Skeletal muscle tissue (tissue), 3 donors: ENCODE measurements at regions not wholly inside any gene's neighbourhood (a gene's known extent, or its start where the extent isn't known, plus 50 kb on each side); places are given as distances from the start of the nearest gene placed in this dataset.

Experiments used
- H3K27ac ChIP-seq: one replicate; pipeline ENCODE4 v1.7.0; 2013; ENCODE audit warnings: mild to moderate bottlenecking, low read depth, low read length, inconsistent platforms
- H3K27me3 ChIP-seq, 3 donors: one replicate each; pipeline ENCODE4 v1.7.0; 2013; ENCODE audit warnings: low read length in 3 of 3; ENCODE audit not compliant: control insufficient read depth in 3 of 3, insufficient read depth in 3 of 3
- H3K36me3 ChIP-seq, 3 donors: one replicate each; pipeline ENCODE4 v1.7.0; 2013; ENCODE audit warnings: low read length in 3 of 3; ENCODE audit not compliant: control insufficient read depth in 3 of 3, insufficient read depth in 3 of 3
- H3K4me1 ChIP-seq, 3 donors: one replicate each; pipeline ENCODE4 v1.7.0; 2013; ENCODE audit warnings: low read length in 3 of 3, mild to moderate bottlenecking in 3 of 3; ENCODE audit not compliant: control insufficient read depth in 3 of 3, insufficient read depth in 3 of 3
- H3K4me3 ChIP-seq, 3 donors: one replicate each; pipeline ENCODE4 v1.7.0; 2013; ENCODE audit warnings: low read length in 3 of 3
- H3K9ac ChIP-seq, 3 donors: one replicate each; pipeline ENCODE4 v1.7.0; 2013; ENCODE audit warnings: low read length in 3 of 3, mild to moderate bottlenecking in 3 of 3, moderate library complexity in 2 of 3, low read depth in 1 of 3
- H3K9me3 ChIP-seq, 3 donors: one replicate each; pipeline ENCODE4 v1.7.0; 2013; ENCODE audit warnings: low read length in 3 of 3; ENCODE audit not compliant: control insufficient read depth in 3 of 3
- donor health status: Osteomylitis.

DNA sequence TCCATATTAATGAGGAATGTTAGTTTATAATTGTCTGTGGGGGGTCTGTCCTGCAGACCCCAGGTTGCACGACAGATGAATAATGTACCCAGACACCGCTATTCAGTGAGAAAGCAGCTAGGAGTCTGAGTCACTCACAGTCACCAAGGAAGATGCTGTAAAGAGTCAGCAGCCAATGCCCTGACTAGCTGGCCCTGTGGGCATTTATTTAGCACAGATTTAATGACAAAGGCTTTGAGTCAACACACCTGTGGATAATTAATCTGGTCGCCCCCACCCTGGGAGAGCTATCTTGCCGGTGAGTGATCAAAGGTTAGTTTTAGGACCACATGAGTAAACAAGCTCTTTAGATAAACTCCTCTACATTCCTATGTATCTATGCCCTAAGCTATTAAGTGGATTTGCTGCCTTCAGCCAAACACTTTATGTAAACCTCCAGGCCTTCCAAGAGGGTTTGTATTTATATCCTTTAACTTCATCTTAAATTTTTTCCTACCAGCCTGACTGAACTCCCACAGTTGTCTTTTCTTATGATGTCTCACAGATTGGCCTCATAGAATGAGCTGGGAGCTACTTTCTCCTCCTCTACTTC is 180.0 kb upstream of the ADCY1 start:
- Histone ChIP-seq H3K9ac (no peak overlapping the region), H3K27me3 (no peaks in the 10 kb centered on the region), H3K27ac (no peak overlapping the region), H3K36me3 (no peaks in the 10 kb centered on the region), H3K4me1 (no peaks in the 10 kb centered on the region), H3K9me3 (peaks cover 0 to 3% (median 3%) of the 10 kb centered on the region in 3 donors), H3K4me3 (no peak overlapping the region)

GRCh38 chr7:45399069-45399468 is 175.1 kb upstream of the ADCY1 start:
- H3K9ac ChIP-seq = no peak overlapping the region
- no peaks in the 10 kb centered on the region for H3K4me1 ChIP-seq
- H3K27me3 ChIP-seq = peaks cover 0 to 3% (median 0%) of the 10 kb centered on the region in 3 donors
- H3K27ac ChIP-seq = no peak overlapping the region
- peaks cover 0 to 3% (median 3%) of the 10 kb centered on the region in 3 donors for H3K9me3 ChIP-seq
- H3K4me3 ChIP-seq = no peak overlapping the region
- H3K36me3 ChIP-seq = no peaks in the 10 kb centered on the region

GRCh38 chr7:45400680-45401079 is 173.5 kb upstream of the ADCY1 start:
- Histone ChIP-seq H3K36me3 (no peaks in the 10 kb centered on the region), H3K27me3 (peaks cover 0 to 3% (median 0%) of the 10 kb centered on the region in 3 donors), H3K4me1 (no peaks in the 10 kb centered on the region), H3K4me3 (no peak overlapping the region), H3K9me3 (peaks cover 0 to 3% (median 3%) of the 10 kb centered on the region in 3 donors), H3K9ac (no peak overlapping the region), H3K27ac (no peak overlapping the region)

GRCh38 chr7:45401155-45401554 is 173.0 kb upstream of the ADCY1 start:
- peaks cover 0 to 3% (median 0%) of the 10 kb centered on the region in 3 donors for H3K27me3 ChIP-seq
- H3K36me3 ChIP-seq = no peaks in the 10 kb centered on the region
- H3K4me1 ChIP-seq = no peaks in the 10 kb centered on the region
- H3K9me3 ChIP-seq = peaks cover 0 to 3% (median under 1%) of the 10 kb centered on the region in 3 donors
- H3K27ac ChIP-seq = no peak overlapping the region
- H3K4me3 ChIP-seq = no peak overlapping the region
- H3K9ac ChIP-seq = no peak overlapping the region

- H3K27me3 ChIP-seq = peaks cover 0 to 3% (median 0%) of the 10 kb centered on the region in 3 donors
- no peak overlapping the region for H3K9ac ChIP-seq
- no peaks in the 10 kb centered on the region for H3K36me3 ChIP-seq
- no peak overlapping the region for H3K27ac ChIP-seq
- no peaks in the 10 kb centered on the region for H3K9me3 ChIP-seq
- H3K4me1 ChIP-seq = no peaks in the 10 kb centered on the region
- H3K4me3 ChIP-seq = no peak overlapping the region
Observed at GRCh38 chr7:45401851-45402250, 172.3 kb upstream of the ADCY1 start.

GRCh38 chr7:45402480-45403218 is 171.5 kb upstream of the ADCY1 start:
- H3K36me3 ChIP-seq = no peaks in the 10 kb centered on the region
- H3K27me3 ChIP-seq = peaks cover 0 to 3% (median 0%) of the 10 kb centered on the region in 3 donors
- H3K4me3 ChIP-seq = no peak overlapping the region
- no peak overlapping the region for H3K9ac ChIP-seq
- H3K4me1 ChIP-seq = no peaks in the 10 kb centered on the region
- no peaks in the 10 kb centered on the region for H3K9me3 ChIP-seq
- H3K27ac ChIP-seq = no peak overlapping the region

GRCh38 chr7:45404622-45405021 is 169.5 kb upstream of the ADCY1 start:
- Histone ChIP-seq H3K27ac (no peak overlapping the region), H3K36me3 (no peaks in the 10 kb centered on the region), H3K27me3 (peaks cover 0 to 3% (median 0%) of the 10 kb centered on the region in 3 donors), H3K9me3 (no peaks in the 10 kb centered on the region), H3K4me1 (no peaks in the 10 kb centered on the region), H3K9ac (no peak overlapping the region), H3K4me3 (no peak overlapping the region)

GRCh38 chr7:45407730-45408408 is 166.3 kb upstream of the ADCY1 start:
- Histone ChIP-seq H3K9ac (no peak overlapping the region), H3K4me3 (no peak overlapping the region), H3K4me1 (no peaks in the 10 kb centered on the region), H3K9me3 (no peaks in the 10 kb centered on the region), H3K36me3 (no peaks in the 10 kb centered on the region), H3K27ac (no peak overlapping the region), H3K27me3 (no peaks in the 10 kb centered on the region)

DNA sequence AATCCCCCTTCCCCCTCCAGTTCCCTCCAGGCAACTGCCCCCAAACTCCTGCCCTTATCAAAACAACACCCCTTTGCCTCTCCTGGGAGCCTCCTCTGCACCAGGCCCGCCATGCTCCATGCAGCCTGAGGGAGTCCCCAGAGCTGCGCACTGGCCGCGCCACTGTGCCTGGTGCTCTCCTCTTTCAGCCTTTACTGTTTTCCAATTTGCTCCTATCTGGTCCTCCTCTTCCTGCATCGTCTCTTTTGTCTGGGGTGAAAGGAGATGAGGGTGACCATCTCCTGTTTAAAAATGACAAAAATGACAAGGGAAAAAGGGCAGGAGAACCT is 165.8 kb upstream of the ADCY1 start:
- H3K4me3 ChIP-seq = no peak overlapping the region
- no peaks in the 10 kb centered on the region for H3K9me3 ChIP-seq
- no peak overlapping the region for H3K9ac ChIP-seq
- no peaks in the 10 kb centered on the region for H3K4me1 ChIP-seq
- H3K27me3 ChIP-seq = no peaks in the 10 kb centered on the region
- no peak overlapping the region for H3K27ac ChIP-seq
- no peaks in the 10 kb centered on the region for H3K36me3 ChIP-seq

GRCh38 chr7:45410893-45411292 is 163.3 kb upstream of the ADCY1 start:
- Histone ChIP-seq H3K4me3 (no peak overlapping the region), H3K4me1 (no peaks in the 10 kb centered on the region), H3K9ac (no peak overlapping the region), H3K9me3 (no peaks in the 10 kb centered on the region), H3K36me3 (no peaks in the 10 kb centered on the region), H3K27me3 (no peaks in the 10 kb centered on the region), H3K27ac (no peak overlapping the region)
